Stimulated activated naive CD8-positive, alpha-beta T cell treated with anti-CD3 and anti-CD28 coated beads, Interleukin-15, Interleukin-2, amounts not matched to agents 100 ng/mL and 50 ng/mL, for 24 hours (primary cell): ENCODE measurements at regions not wholly inside any gene's neighbourhood (a gene's known extent, or its start where the extent isn't known, plus 50 kb on each side); places are given as distances from the start of the nearest gene placed in this dataset.

Experiments used
- H3K27ac Mint-ChIP-seq: one replicate; pipeline ENCODE4 v1.8.0; 2021; ENCODE audit warnings: mild to moderate bottlenecking, mixed read lengths
- H3K27me3 Mint-ChIP-seq: one replicate; pipeline ENCODE4 v1.8.0; 2021; ENCODE audit warnings: mixed read lengths
- H3K36me3 Mint-ChIP-seq: one replicate; pipeline ENCODE4 v1.8.0; 2021; ENCODE audit warnings: low read depth, mixed read lengths
- H3K4me1 Mint-ChIP-seq: one replicate; pipeline ENCODE4 v1.8.0; 2021; ENCODE audit warnings: low read depth, mixed read lengths
- H3K4me3 Mint-ChIP-seq: one replicate; pipeline ENCODE4 v1.8.0; 2021; ENCODE audit warnings: mild to moderate bottlenecking, mixed read lengths
- H3K9me3 Mint-ChIP-seq: one replicate; pipeline ENCODE4 v1.8.0; 2021; ENCODE audit warnings: mixed read lengths

DNA sequence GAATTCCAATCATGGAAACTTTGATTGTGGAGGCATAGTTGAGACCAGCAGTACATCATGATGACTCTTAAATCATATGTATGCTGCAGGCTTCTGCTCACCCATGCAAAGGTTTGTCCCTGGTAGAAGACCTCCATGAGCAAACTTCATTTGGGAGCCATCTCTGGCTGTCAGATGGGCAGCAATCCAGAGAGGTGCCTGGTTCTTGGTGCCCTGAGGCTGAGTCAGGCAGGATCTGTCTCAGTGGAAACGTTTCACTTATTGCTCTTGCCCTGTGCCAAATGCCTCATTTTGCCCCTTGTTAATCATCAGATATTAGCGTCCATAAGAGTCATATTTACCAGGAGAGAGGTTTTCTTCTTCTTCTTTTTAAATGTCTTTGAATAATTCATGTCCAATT, 151.5 kb upstream of the CELF4 start:
- Mint-ChIP-seq H3K9me3 (peaks cover 4% of the 10 kb centered on the region), H3K36me3 (no peaks in the 10 kb centered on the region), H3K4me3 (no peak overlapping the region), H3K4me1 (no peaks in the 10 kb centered on the region), H3K27me3 (no peaks in the 10 kb centered on the region), H3K27ac (no peak overlapping the region)

DNA sequence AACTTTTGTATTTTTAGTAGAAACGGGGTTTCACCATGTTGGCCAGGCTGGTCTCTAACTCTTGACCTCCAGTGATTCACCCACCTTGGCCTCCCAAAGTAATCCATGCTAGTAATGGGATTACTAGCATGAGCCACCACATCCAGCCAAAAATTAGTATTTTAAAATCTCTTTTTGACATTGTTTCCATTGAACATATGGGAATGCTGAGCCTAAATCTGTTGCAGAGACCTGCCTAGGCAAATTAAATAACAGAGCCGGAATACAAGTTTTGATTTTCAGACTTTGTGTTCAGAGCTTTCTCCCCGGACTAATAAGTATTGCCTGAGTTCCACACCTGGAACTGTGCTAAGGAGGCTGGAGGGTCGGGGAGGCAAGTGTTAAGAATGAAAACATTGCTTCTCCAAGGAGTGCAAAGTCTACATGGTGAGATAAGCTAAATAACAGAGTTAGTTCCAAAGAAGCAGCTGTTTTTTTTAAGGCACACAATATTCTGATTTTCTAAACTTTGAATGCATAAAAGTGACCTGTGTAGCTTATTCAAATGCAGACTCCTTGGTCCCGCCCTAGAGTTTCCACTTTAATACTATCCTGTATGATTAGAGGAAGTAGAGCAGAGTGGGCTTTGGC, 150.6 kb upstream of the CELF4 start:
- H3K4me1 Mint-ChIP-seq, result no peaks in the 10 kb centered on the region
- no peak overlapping the region for H3K4me3 Mint-ChIP-seq
- H3K9me3 Mint-ChIP-seq, result peaks cover 4% of the 10 kb centered on the region
- H3K36me3 Mint-ChIP-seq, result no peaks in the 10 kb centered on the region
- no peaks in the 10 kb centered on the region for H3K27me3 Mint-ChIP-seq
- no peak overlapping the region for H3K27ac Mint-ChIP-seq

DNA sequence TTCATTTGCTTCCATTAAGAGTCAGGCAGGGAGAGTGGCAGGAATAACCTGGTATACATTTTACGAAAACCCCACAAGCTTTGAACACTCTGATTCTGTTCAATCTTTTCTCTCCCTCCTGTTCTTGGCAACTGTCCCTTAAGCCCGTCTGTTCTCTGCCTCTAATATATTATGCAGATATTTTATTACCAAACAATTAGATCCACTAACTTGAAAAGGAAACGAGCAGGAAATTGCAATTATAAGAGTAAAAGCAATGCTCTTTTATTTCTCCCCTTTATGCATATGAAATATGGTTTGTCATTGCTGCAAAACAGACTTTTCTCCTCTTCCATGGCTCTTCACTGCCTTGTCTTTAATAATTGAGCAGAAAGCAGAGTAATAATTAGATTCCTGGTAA, 149.1 kb upstream of the CELF4 start:
- Mint-ChIP-seq H3K4me3 (no peak overlapping the region), H3K4me1 (no peaks in the 10 kb centered on the region), H3K36me3 (no peaks in the 10 kb centered on the region), H3K27ac (no peak overlapping the region), H3K9me3 (peaks cover 4% of the 10 kb centered on the region), H3K27me3 (no peaks in the 10 kb centered on the region)

DNA sequence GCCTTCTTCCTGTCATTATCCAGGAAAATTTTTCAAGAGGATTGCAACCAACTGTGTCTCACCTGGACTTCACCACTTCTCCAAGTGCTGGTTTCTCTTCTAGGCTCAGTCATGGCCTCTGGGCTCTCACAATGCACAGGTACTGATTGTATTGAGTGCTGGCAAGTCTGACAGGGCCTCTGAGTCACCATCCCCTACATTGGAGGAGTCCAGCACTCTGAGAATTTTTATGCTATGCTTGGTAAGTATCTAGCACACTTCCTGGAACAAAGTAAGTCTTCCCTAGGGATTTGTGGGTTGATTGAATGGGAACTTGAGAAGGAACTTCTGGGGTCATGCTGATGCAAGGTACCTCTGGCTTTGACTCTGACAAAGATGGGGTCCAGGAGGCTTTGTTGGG, 147.2 kb upstream of the CELF4 start:
- Mint-ChIP-seq H3K36me3 (no peaks in the 10 kb centered on the region), H3K4me1 (no peaks in the 10 kb centered on the region)

DNA sequence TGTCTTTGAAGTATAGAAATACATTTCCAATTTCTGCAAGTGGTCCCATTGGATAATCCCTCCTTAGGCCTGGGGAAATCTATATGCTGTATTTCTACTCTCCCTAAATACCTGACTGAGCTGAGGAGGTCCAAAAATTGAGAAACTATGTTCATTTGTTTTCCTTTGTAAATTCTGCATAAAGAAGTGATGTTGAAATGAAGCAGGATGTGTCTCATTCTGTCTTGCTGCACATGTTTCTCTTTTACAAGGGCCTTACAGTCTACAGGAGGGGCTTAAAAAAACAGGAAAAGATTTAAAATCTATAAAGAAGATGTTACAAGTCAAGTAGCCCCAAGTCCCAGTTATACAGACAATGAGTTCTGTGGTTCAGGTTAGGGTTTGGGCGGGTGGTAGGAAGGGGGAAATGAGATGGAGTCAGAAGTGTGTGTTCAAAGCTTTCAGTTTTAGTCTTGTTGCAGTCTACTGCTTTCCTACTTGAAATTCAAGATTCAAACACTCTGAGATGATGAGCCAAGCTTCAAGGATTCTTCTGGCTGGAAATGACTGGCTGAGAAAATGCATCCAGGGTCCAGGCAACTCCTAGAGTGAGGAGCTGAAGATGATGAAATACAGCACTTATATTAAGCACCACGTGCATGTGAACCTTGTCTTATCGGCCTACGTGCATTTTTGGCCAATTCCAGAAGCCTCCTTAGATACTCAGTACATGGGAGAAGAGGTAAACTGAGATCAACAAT, 146.3 kb upstream of the CELF4 start:
- Mint-ChIP-seq H3K9me3 (peaks cover 4% of the 10 kb centered on the region), H3K4me1 (no peaks in the 10 kb centered on the region), H3K27me3 (no peaks in the 10 kb centered on the region), H3K27ac (no peak overlapping the region), H3K4me3 (no peak overlapping the region), H3K36me3 (no peaks in the 10 kb centered on the region)

More for the DNA sequence above, 147.2 kb upstream of the CELF4 start:
- Mint-ChIP-seq H3K4me3 (no peak overlapping the region), H3K9me3 (peaks cover 4% of the 10 kb centered on the region), H3K27ac (no peak overlapping the region), H3K27me3 (no peaks in the 10 kb centered on the region)

DNA sequence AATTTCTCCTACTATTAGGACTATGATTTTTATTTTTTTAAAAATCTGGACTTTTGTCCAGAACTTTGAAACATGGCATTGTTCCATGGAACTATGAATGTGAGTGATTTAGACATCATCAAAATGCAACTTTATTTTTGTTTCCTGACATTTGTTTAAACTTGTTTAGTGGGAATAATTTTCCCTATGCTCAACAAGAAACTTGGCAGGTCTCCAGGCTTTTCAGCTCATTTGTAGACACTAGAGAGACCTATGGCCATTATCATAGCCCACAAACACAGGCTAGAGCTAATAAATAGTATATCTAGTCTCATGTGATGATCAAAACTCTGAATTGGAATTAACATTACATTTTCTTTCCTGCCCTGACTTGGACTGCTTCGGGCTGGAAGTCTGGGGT, 145.1 kb upstream of the CELF4 start:
- Mint-ChIP-seq H3K4me1 (no peaks in the 10 kb centered on the region), H3K36me3 (no peaks in the 10 kb centered on the region), H3K4me3 (no peak overlapping the region), H3K27me3 (no peaks in the 10 kb centered on the region), H3K27ac (no peak overlapping the region), H3K9me3 (peaks cover 4% of the 10 kb centered on the region)

DNA sequence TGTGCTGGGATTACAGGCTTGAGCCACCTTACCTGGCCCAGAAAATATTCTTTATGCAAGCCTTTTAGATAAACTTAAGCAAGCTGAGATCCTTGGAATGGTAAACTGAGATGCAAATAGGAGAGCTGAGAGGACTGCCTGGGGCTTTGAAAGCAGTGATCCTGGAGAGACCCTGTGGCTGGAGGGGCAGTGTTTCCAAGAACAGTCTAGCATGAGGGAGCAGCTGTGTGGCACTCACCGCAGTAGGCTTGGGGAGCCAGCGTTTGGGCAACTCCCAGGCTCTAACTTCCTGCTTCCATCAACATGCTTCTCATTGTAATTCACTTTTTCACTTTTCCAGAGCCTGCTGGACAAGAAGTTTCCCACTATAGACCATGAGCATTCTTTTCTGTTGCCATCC, 144.1 kb upstream of the CELF4 start:
- no peaks in the 10 kb centered on the region for H3K4me1 Mint-ChIP-seq

DNA sequence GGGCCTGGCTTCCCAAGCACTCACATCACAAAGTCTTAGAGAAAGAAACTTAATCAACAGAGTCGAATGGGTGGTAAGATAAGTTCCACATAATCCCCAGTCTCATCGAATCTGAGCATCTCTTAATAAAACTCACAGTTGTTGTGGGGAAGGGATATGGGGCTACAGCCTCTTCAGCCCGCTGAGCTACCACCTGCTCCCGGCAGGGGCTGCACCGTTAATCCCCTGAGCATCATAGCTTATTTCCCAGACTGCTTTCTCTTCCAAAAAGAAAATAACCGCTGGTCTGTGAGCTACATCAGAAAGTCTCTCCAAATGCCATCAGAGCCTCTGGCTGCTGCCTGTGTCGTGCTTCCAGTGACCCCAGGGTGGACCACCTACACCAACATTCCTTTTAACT, 139.4 kb upstream of the CELF4 start:
- Mint-ChIP-seq H3K4me1 (no peaks in the 10 kb centered on the region), H3K4me3 (no peak overlapping the region), H3K27me3 (no peaks in the 10 kb centered on the region), H3K27ac (no peak overlapping the region), H3K9me3 (no peaks in the 10 kb centered on the region), H3K36me3 (no peaks in the 10 kb centered on the region)

More for the DNA sequence above, 144.1 kb upstream of the CELF4 start:
- Mint-ChIP-seq H3K27me3 (no peaks in the 10 kb centered on the region), H3K4me3 (no peak overlapping the region), H3K9me3 (peaks cover 4% of the 10 kb centered on the region), H3K27ac (no peak overlapping the region), H3K36me3 (no peaks in the 10 kb centered on the region)

DNA sequence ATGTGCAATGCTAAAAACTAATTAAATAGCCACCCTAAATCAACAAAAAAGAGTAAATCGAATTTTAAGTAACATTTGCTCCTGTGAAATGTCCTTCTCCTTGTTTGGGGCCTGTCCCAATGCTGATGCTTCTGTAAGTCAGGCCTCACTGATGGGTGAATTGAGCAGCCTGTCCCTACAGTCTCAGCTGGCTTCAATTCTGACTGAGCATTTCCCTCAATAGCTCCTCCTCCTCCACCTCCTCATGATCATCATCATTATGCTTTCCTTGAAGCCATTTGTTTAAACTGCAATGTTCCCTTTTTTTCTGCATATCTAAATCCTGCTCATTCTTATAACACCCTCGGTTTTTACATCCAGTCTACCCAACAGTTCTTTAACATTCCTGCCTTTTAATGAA, 137.2 kb upstream of the CELF4 start:
- Mint-ChIP-seq H3K9me3 (no peaks in the 10 kb centered on the region), H3K27ac (no peak overlapping the region), H3K36me3 (no peaks in the 10 kb centered on the region), H3K27me3 (no peaks in the 10 kb centered on the region), H3K4me1 (no peaks in the 10 kb centered on the region), H3K4me3 (no peak overlapping the region)

DNA sequence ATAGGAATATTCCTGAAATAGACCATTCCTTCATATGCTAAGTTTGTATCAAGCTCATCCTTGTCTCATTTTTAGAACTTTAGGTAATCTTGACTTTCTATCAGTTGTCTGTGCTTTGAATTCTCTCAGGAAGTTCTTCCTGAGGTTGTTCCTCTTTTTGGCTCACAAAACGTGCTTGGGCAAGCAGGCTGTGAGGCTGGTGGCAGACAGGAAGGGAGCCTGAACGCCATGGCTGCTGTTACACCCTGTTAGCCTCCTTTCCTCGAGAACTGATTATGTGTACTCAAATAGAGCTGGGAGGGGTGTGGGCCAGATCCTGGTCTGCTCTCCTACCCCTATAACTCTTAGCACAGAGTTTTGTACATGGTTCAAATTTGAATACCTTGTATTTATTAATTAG, 136.4 kb upstream of the CELF4 start:
- no peaks in the 10 kb centered on the region for H3K27me3 Mint-ChIP-seq
- no peaks in the 10 kb centered on the region for H3K9me3 Mint-ChIP-seq
- no peaks in the 10 kb centered on the region for H3K4me1 Mint-ChIP-seq
- no peak overlapping the region for H3K27ac Mint-ChIP-seq
- no peaks in the 10 kb centered on the region for H3K36me3 Mint-ChIP-seq
- no peak overlapping the region for H3K4me3 Mint-ChIP-seq

DNA sequence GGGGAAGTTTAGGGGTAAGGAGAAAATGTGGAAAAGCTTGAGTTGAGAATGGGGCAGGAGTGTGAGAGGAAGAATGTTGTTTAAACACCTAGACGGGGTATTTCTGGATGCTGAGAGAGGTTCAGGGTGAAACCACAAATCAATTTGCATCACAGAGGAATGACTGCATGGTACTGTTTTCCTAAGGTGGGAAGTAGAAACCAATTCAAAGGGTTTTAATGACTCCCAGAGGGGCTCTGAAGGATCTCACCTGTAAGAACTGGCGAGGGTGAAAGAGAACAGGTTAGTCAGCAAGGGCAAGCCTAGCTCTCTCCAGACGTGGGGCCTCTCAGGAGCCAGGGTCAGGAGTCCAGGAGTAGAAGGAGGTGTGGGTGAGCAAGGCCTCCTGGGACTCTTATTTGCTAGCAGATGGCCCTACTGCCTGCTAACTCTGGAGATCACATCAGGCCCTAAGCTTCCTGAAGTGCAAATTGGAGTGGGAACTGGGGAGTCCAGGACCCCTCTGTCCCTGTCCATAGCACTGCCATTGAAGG, 133.0 kb upstream of the CELF4 start:
- no peaks in the 10 kb centered on the region for H3K4me1 Mint-ChIP-seq
- H3K27ac Mint-ChIP-seq, result no peak overlapping the region
- peaks cover under 1% of the 10 kb centered on the region for H3K9me3 Mint-ChIP-seq
- H3K27me3 Mint-ChIP-seq, result no peaks in the 10 kb centered on the region
- H3K36me3 Mint-ChIP-seq, result no peaks in the 10 kb centered on the region
- no peak overlapping the region for H3K4me3 Mint-ChIP-seq

DNA sequence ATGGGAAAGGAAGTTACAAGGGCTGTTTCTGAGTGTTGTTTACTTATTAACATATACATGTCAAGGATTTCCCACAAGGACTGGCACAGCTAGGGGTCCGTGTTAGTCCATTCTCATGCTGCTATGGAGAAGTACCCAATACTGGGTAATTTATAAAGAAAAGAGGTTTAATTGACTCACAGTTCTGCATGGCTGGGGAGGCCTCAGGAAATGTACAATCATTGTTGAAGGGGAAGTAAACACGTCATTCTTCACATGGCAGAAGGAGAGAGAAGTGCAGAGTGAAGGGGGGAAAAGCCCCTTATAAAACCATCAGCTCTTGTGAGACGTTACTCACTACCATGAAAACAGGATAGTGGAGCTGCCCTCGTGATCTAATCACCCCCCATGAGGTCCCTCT, 128.9 kb upstream of the CELF4 start:
- Mint-ChIP-seq H3K4me1 (no peaks in the 10 kb centered on the region), H3K4me3 (no peak overlapping the region), H3K9me3 (peaks cover 3% of the 10 kb centered on the region), H3K27me3 (no peaks in the 10 kb centered on the region), H3K36me3 (no peaks in the 10 kb centered on the region), H3K27ac (no peak overlapping the region)

DNA sequence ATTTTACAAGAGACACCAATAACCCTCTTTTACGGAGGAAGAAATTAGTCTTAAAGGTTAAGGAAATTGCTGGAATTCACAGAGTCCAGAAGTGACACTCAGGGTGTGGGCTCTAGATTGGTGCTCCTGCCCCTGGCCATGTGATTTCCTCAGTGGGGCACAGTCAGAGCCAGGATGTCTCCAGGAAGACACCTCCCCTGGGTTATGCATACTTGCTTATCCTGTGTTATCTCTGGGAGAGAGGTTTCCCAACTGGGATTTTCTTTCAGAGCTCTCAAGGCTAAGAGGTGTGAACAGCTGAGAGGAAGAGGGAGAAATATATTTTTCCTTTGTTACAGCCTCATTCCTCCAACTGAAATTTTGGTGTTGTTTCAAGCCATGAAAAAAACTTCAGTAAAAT, 125.6 kb upstream of the CELF4 start:
- no peak overlapping the region for H3K4me3 Mint-ChIP-seq
- no peaks in the 10 kb centered on the region for H3K36me3 Mint-ChIP-seq
- no peaks in the 10 kb centered on the region for H3K4me1 Mint-ChIP-seq
- peaks cover 3% of the 10 kb centered on the region for H3K9me3 Mint-ChIP-seq
- peaks cover 4% of the 10 kb centered on the region for H3K27me3 Mint-ChIP-seq
- H3K27ac Mint-ChIP-seq, result no peak overlapping the region

DNA sequence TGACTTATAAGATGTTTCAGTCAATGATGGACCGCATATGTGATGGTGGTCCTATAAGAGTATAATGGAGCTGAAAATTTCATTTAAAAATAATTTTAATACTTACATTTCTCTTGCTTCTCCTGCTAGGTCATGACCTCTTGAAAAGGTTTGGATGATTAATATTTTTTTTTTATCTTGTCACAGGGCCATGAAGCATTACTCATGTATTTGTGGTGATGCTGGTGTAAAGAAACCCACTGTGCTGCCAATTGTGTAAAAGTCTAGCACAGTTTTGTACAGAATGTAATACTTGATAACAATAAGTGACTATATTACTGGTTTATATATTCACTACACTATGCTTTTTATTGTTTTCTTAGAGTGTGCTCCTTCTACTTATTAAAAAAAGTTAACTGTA, 124.2 kb upstream of the CELF4 start:
- no peaks in the 10 kb centered on the region for H3K36me3 Mint-ChIP-seq
- no peak overlapping the region for H3K4me3 Mint-ChIP-seq
- no peak overlapping the region for H3K27ac Mint-ChIP-seq
- H3K27me3 Mint-ChIP-seq, result peaks cover 4% of the 10 kb centered on the region
- no peaks in the 10 kb centered on the region for H3K4me1 Mint-ChIP-seq
- H3K9me3 Mint-ChIP-seq, result peaks cover 3% of the 10 kb centered on the region

DNA sequence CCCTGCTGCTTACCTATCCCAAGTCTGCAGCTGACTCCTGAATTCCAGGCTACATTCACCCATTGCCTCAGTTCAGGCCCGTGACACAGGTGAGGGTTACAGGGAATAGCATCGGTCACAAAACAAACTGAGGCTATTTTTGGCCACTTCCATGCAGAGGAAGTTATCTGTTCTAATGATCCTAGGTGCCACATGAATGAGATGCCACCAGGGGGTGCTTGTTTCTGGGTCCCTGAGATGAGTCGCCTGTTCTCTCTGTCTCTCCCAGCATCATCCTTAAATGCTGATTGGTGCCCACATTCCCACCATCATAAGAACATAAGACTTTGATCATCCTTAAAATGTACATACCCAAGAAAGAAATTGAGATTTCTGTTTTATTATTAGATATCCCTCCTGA, 119.0 kb upstream of the CELF4 start:
- Mint-ChIP-seq H3K9me3 (peaks cover 3% of the 10 kb centered on the region), H3K27me3 (peaks cover 4% of the 10 kb centered on the region), H3K27ac (no peak overlapping the region), H3K4me3 (no peak overlapping the region), H3K4me1 (no peaks in the 10 kb centered on the region), H3K36me3 (no peaks in the 10 kb centered on the region)

DNA sequence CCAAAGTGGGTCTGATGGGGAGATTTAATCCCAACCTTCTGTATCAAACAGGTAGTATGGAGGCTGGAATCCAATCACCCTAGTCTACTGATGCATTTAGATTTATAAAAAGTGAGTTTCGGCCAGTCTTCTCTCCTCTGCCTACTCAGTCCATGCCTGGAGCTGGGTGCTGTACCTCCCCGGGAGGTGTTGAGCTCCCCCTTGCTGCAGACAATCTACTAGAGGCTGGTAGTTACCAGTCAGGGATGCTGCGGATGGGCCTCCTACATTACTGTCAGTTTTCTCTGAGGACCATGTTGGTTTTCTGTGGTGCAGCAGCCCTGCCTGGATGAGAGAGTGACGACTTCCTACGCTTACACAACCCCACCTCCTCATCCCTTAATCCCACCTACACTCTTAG, 118.6 kb upstream of the CELF4 start:
- Mint-ChIP-seq H3K9me3 (peaks cover 3% of the 10 kb centered on the region), H3K27me3 (peaks cover 4% of the 10 kb centered on the region), H3K36me3 (no peaks in the 10 kb centered on the region), H3K4me3 (no peak overlapping the region), H3K4me1 (no peaks in the 10 kb centered on the region), H3K27ac (no peak overlapping the region)
